ENCODE measurements at regions not wholly inside any gene's neighbourhood (a gene's known extent, or its start where the extent isn't known, plus 50 kb on each side); places are given as distances from the start of the nearest gene placed in this dataset.

DNA sequence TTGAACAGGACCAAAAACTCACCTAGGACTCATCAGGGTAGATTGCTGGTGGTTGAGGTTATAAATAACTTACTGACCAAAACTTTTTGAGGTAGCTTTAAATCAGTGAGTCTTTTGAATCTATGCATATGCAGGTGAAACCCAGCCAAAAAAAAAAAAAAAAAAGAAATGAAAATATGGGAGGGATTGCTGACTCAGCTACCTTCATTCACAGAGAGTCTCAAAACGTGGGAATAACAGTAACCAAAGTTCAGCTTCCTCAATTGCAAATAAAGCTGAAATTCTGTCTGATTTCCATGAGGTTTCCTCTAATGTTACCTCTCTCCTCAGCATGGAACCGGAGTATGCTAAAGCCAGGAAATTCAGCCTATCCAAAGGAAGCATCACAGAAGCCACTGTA is 95.2 kb upstream of the SEMA6D start:
- Histone ChIP-seq H3K14ac (ENCODE audit: insufficient read length) (no peak overlapping the region), H2BK120ac (replicated peaks; ENCODE audit: low read depth, low read length) (no peak overlapping the region), H4K8ac (ENCODE audit: extremely low read depth, insufficient read depth, low read length) (no peak overlapping the region), H4K5ac (ENCODE audit: insufficient read length, low read depth, low read length) (no peak overlapping the region), H4K20me1 (replicated peaks in 1 of 2; ENCODE audit: control insufficient read depth in 1 of 2, insufficient read depth in 2 of 2, low read length in 2 of 2) (no peaks in the 10 kb centered on the region), H3K27me3 (replicated peaks in 1 of 4; ENCODE audit: control insufficient read depth in 3 of 4, extremely low read depth in 1 of 4, insufficient read depth in 3 of 4, low read length in 3 of 4) (no peaks in the 10 kb centered on the region), H3K4me3 (ENCODE audit: extremely low read depth in 1 of 4, insufficient read depth in 2 of 4, low read depth in 3 of 4, low read length in 4 of 4) (no peak overlapping the region), H2BK20ac (ENCODE audit: low read length) (no peak overlapping the region), H3K56ac (replicated peaks; ENCODE audit: insufficient read length, low read depth, low read length) (no peak overlapping the region), H3K9me3 (ENCODE audit: insufficient read depth in 2 of 2, low read depth in 1 of 2, low read length in 1 of 2) (no peaks in the 10 kb centered on the region), H3K4me1 (replicated peaks in 1 of 4; ENCODE audit: control insufficient read depth in 3 of 4, insufficient read depth in 4 of 4, low read length in 3 of 4) (no peaks in the 10 kb centered on the region), H2BK12ac (ENCODE audit: low read depth, low read length) (no peak overlapping the region), H3K18ac (ENCODE audit: extremely low read depth, low read length) (no peak overlapping the region), H3K79me2 (ENCODE audit: control insufficient read depth in 1 of 2, insufficient read depth in 2 of 2, low read length in 2 of 2) (no peaks in the 10 kb centered on the region), H2AFZ (ENCODE audit: low read length) (no peak overlapping the region), H2AK5ac (ENCODE audit: low read depth, low read length) (no peak overlapping the region), H3K79me1 (ENCODE audit: low read depth, low read length) (no peaks in the 10 kb centered on the region), H3K27ac (ENCODE audit: low read depth, low read length) (no peak overlapping the region), H3K4me2 (ENCODE audit: insufficient read depth in 1 of 2, low read depth in 2 of 2, low read length in 2 of 2) (no peak overlapping the region), H3K36me3 (ENCODE audit: control insufficient read depth in 2 of 4, insufficient read depth in 4 of 4, low read length in 3 of 4) (no peaks in the 10 kb centered on the region), H2BK5ac (ENCODE audit: low read depth, low read length) (no peak overlapping the region), H3K4ac (replicated peaks; ENCODE audit: insufficient read length, low read depth, low read length) (no peak overlapping the region), H3K9ac (replicated peaks in 1 of 4; ENCODE audit: extremely low read depth in 1 of 4, low read depth in 3 of 4, low read length in 3 of 4) (no peak overlapping the region), H3K23ac (ENCODE audit: insufficient read length) (no peak overlapping the region), H4K91ac (replicated peaks; ENCODE audit: insufficient read length, low read length) (no peak overlapping the region), H3K23me2 (ENCODE audit: low read depth, low read length) (no peaks in the 10 kb centered on the region), H2BK15ac (ENCODE audit: low read length) (no peak overlapping the region)
- DNase-seq (ENCODE audit: low read depth in 1 of 2, low spot score in 2 of 2) (no peak), FAIRE-seq (no peak)
- WGBS, 2 experiments (ENCODE audit: extremely low coverage in 1 of 2, insufficient coverage in 1 of 2, insufficient read length in 1 of 2, insufficient replicate concordance in 2 of 2, low coverage in 1 of 2, low lambda C conversion rate in 2 of 2, missing lambda C conversion rate in 1 of 2): 92% methylated on average over 2 of the region's 2 CpGs; no CpG with 5 or more reads in 1 of the 2 experiments
- ChIA-PET CTCF (ENCODE audit: partially characterized antibody) (interaction anchor here (1.0 to 1.5 kb wide), 3 partner anchors 11 to 28 kb away, joined by 3 to 5 read pairs (median 4); no protein-coding TSS in a partner anchor), POLR2A (ENCODE audit: partially characterized antibody) (no interaction called here)
- no peak for TF ChIP-seq SRF (IDR thresholded peaks at IDR 0.05; ENCODE audit: low read depth, low read length)
- peak; percentile 42; the same call in 1 of the 2 replicates for TF ChIP-seq MAFK (IDR thresholded peaks at IDR 0.05; ENCODE audit: low read depth, low read length)

Measured in H1 (cell line).